Thymus (tissue), 11 donors: ENCODE measurements at regions not wholly inside any gene's neighbourhood (a gene's known extent, or its start where the extent isn't known, plus 50 kb on each side); places are given as distances from the start of the nearest gene placed in this dataset.

ENCODE experiments used
- DNase-seq, 9 donors: peaks; one replicate each; pipeline ENCODE4 v3.0.0-alpha.2; 2013; ENCODE audit warnings: low spot score in 9 of 9, low read depth in 6 of 9, missing footprints in 1 of 9
- H3K27ac ChIP-seq, 2 donors: one replicate each; pipeline ENCODE4 v1.5.1; 2013; ENCODE audit warnings: control low read depth in 1 of 2, low read depth in 1 of 2, low read length in 1 of 2, mild to moderate bottlenecking in 1 of 2, moderate library complexity in 1 of 2
- H3K27me3 ChIP-seq, 2 donors: one replicate each; pipeline ENCODE4 v1.5.1; 2013; ENCODE audit warnings: low read length in 1 of 2; ENCODE audit not compliant: control insufficient read depth in 2 of 2, insufficient read depth in 1 of 2
- H3K36me3 ChIP-seq, 2 donors: one replicate each; pipeline ENCODE4 v1.5.1; 2013; ENCODE audit warnings: low read length in 1 of 2, mild to moderate bottlenecking in 1 of 2, moderate library complexity in 1 of 2; ENCODE audit not compliant: control insufficient read depth in 2 of 2, insufficient read depth in 2 of 2
- H3K4me1 ChIP-seq, 2 donors: one replicate each; pipeline ENCODE4 v1.5.1; 2013; ENCODE audit warnings: low read length in 2 of 2; ENCODE audit not compliant: control insufficient read depth in 2 of 2, insufficient read depth in 2 of 2
- H3K4me3 ChIP-seq, 2 donors: one replicate each; pipeline ENCODE4 v1.5.1; 2013; ENCODE audit warnings: low read length in 2 of 2, control low read depth in 1 of 2, mild to moderate bottlenecking in 1 of 2
- H3K9me3 ChIP-seq, 2 donors: one replicate each; pipeline ENCODE4 v1.5.1; 2013; ENCODE audit warnings: low read length in 1 of 2, mild to moderate bottlenecking in 1 of 2; ENCODE audit not compliant: control insufficient read depth in 2 of 2, insufficient read depth in 1 of 2
- WGBS: extraction: QIAGEN DNeasy Blood & Tissue Kit; methylation state at CpG from one replicate; pipeline ENCODE4 v1.1.7; 2013; 5-methylcytosine and 5-hydroxymethylcytosine counted together
- donor health status: healthy.

GRCh38 chr10:30188556-30189237, 129.3 kb upstream of the JCAD start:
- H3K36me3 ChIP-seq, result no peaks in the 10 kb centered on the region
- H3K4me1 ChIP-seq, result peaks cover 0 to 2% of the 10 kb centered on the region in 2 donors
- DNase-seq, result no peak
- no peaks in the 10 kb centered on the region for H3K9me3 ChIP-seq
- 96% methylated on average over 14 of the region's 14 CpGs for WGBS
- H3K27ac ChIP-seq, result no peak overlapping the region
- no peak overlapping the region for H3K4me3 ChIP-seq
- peaks cover 0 to 2% of the 10 kb centered on the region in 2 donors for H3K27me3 ChIP-seq

GRCh38 chr10:30188101-30188500, 128.7 kb upstream of the JCAD start:
- Histone ChIP-seq H3K27ac (peak overlapping the region in 1 of 2 donors; percentile 17), H3K27me3 (peaks cover 0 to 2% of the 10 kb centered on the region in 2 donors), H3K9me3 (no peaks in the 10 kb centered on the region), H3K36me3 (no peaks in the 10 kb centered on the region), H3K4me3 (no peak overlapping the region), H3K4me1 (peaks cover 0 to 2% of the 10 kb centered on the region in 2 donors)
- no peak for DNase-seq
- 80% methylated on average over 3 of the region's 3 CpGs for WGBS

DNA sequence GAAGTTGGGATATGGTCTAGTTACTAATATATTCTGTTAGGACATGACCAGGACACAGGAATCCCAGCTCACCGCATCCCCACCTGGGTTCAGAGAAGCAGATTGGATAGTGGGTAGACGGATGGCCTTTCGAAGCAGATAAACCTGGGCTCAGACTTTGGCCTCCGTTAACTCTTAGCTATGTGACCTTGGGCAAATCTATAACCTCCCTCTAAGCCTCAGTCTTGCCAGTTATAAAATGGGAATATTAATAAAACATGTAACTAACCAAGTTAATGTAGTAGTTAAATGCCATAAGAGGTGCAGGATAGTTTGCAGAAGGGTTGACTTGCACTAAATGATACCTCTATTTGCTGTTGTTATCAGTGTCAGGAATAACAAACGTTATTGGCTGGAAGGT, 127.6 kb upstream of the JCAD start:
- DNase-seq, result no peak
- no peaks in the 10 kb centered on the region for H3K9me3 ChIP-seq
- H3K4me1 ChIP-seq, result peaks cover 0 to 2% of the 10 kb centered on the region in 2 donors
- no peak overlapping the region for H3K27ac ChIP-seq
- H3K36me3 ChIP-seq, result no peaks in the 10 kb centered on the region
- no peak overlapping the region for H3K4me3 ChIP-seq
- WGBS, result 94% methylated on average over 5 of the region's 5 CpGs
- peaks cover 0 to 3% of the 10 kb centered on the region in 2 donors for H3K27me3 ChIP-seq

DNA sequence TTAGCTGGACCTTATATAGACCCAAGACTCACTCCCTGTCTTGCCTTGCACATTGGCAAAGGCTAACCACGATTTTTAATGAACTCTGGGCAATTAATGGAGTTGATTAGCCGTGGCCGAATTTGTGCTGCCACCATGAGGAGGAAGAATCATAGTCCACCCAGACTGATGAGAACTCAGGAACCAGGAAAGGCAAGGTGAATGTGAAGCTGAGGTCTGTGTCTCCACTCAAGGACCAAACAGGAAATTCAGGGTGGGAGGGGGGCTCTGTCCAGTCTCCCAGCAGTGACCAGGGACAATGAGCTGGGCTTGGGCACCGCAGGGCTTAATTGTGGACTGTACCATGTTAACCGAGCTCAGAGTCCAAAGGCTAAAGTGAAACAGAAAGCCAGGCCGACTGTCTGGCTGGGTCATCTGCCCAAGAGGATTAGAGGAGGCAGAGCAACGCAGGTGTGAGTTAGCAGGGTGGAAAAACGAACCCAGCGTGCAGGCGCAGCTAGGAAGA, 127.0 kb upstream of the JCAD start:
- H3K36me3 ChIP-seq, result no peaks in the 10 kb centered on the region
- H3K27me3 ChIP-seq, result peaks cover 0 to 6% of the 10 kb centered on the region in 2 donors
- WGBS, result 70% methylated on average over 10 of the region's 10 CpGs
- peaks cover 0 to 2% of the 10 kb centered on the region in 2 donors for H3K4me1 ChIP-seq
- no peaks in the 10 kb centered on the region for H3K9me3 ChIP-seq
- no peak overlapping the region for H3K4me3 ChIP-seq
- no peak for DNase-seq
- H3K27ac ChIP-seq, result peak overlapping the region; percentile 60 to 64

- Histone ChIP-seq H3K36me3 (no peaks in the 10 kb centered on the region), H3K4me3 (no peak overlapping the region), H3K4me1 (peaks cover 0 to 2% of the 10 kb centered on the region in 2 donors), H3K9me3 (no peaks in the 10 kb centered on the region), H3K27me3 (peaks cover 0 to 6% of the 10 kb centered on the region in 2 donors), H3K27ac (no peak overlapping the region)
- WGBS, result 97% methylated on average over 3 of the region's 3 CpGs
- no peak for DNase-seq
These were observed 126.5 kb upstream of the JCAD start for GRCh38 chr10:30185916-30186315.

- Histone ChIP-seq H3K4me1 (peaks cover 0 to 2% of the 10 kb centered on the region in 2 donors), H3K27me3 (peaks cover 0 to 6% of the 10 kb centered on the region in 2 donors), H3K27ac (no peak overlapping the region), H3K36me3 (no peaks in the 10 kb centered on the region), H3K4me3 (no peak overlapping the region), H3K9me3 (no peaks in the 10 kb centered on the region)
- WGBS, result 98% methylated on average over 1 of the region's 1 CpG
- DNase-seq, result no peak
These were observed 126.0 kb upstream of the JCAD start for GRCh38 chr10:30185341-30185740.

DNA sequence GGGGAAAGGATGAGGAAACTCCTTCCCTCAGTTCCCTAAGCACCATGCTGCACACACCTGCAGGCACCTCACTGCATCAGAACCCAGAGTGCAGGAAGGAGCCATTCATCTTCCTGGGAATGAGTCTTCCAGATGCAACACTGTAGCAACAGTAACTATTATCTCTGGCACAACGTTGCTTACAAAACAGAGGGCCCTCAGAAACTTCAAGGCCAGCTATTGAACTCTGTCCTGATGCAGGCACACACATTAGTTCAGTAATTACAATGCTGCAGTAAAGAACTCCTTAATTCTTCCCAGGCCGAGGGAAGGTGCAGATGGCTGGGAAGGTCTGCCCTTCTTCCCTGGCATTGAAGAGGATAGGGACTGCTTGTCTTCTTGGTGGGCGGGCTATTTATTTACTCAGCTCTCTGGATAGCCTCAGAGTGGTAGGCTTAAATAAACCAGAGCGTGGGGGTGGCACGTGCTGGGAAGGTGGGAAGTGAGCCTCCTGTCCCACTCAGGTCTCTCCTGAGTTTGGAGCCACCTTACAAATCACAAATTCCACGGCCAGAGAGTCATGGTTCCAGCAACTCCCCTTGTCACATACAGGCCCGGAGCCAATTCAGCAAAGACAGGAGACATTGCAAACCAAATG, 125.1 kb upstream of the JCAD start:
- H3K27ac ChIP-seq, result no peak overlapping the region
- no peak for DNase-seq
- no peak overlapping the region for H3K4me3 ChIP-seq
- H3K27me3 ChIP-seq, result peaks cover 0 to 6% of the 10 kb centered on the region in 2 donors
- no peaks in the 10 kb centered on the region for H3K36me3 ChIP-seq
- H3K4me1 ChIP-seq, result peaks cover 0 to 2% of the 10 kb centered on the region in 2 donors
- 91% methylated on average over 7 of the region's 7 CpGs for WGBS
- no peaks in the 10 kb centered on the region for H3K9me3 ChIP-seq

- Histone ChIP-seq H3K36me3 (no peaks in the 10 kb centered on the region), H3K4me3 (no peak overlapping the region), H3K4me1 (no peaks in the 10 kb centered on the region), H3K27ac (no peak overlapping the region), H3K27me3 (peaks cover 0 to 6% of the 10 kb centered on the region in 2 donors), H3K9me3 (no peaks in the 10 kb centered on the region)
- DNase-seq, result no peak
- 88% methylated on average over 9 of the region's 9 CpGs for WGBS
These were observed 123.6 kb upstream of the JCAD start for GRCh38 chr10:30183055-30183402.

- Histone ChIP-seq H3K36me3 (no peaks in the 10 kb centered on the region), H3K4me3 (no peak overlapping the region), H3K4me1 (no peaks in the 10 kb centered on the region), H3K9me3 (no peaks in the 10 kb centered on the region), H3K27ac (no peak overlapping the region), H3K27me3 (peaks cover 0 to 6% of the 10 kb centered on the region in 2 donors)
- no peak for DNase-seq
- 91% methylated on average over 25 of the region's 25 CpGs for WGBS
These were observed 123.0 kb upstream of the JCAD start for GRCh38 chr10:30182191-30183054.
